Skeletal muscle cell (primary cell): ENCODE measurements at regions not wholly inside any gene's neighbourhood (a gene's known extent, or its start where the extent isn't known, plus 50 kb on each side); places are given as distances from the start of the nearest gene placed in this dataset.
A peak's percentile ranks its signal among the peaks of the same experiment; 100 is the strongest.

Experiments used
- DNase-seq: peaks from one replicate; pipeline ENCODE4 v3.0.0-alpha.2; 2010; ENCODE audit warnings: low read depth
- H3K4me3 ChIP-seq: 2 replicates; pipeline ENCODE4 v1.5.1; 2011; ENCODE audit warnings: low read depth, mild to moderate bottlenecking, control low read depth, low read length, moderate library complexity

- DNase-seq = no peak
- no peak overlapping the region for H3K4me3 ChIP-seq
Observed at GRCh38 chr2:221337957-221338685, 234.0 kb downstream of the EPHA4 start.

GRCh38 chr2:221342388-221342787 is 229.7 kb downstream of the EPHA4 start:
- H3K4me3 ChIP-seq = no peak overlapping the region
- no peak for DNase-seq

- DNase-seq = no peak
- H3K4me3 ChIP-seq = no peak overlapping the region
Observed at GRCh38 chr2:221343524-221343923, 228.6 kb downstream of the EPHA4 start.

GRCh38 chr2:221345516-221345915 is 226.6 kb downstream of the EPHA4 start:
- DNase-seq = no peak
- H3K4me3 ChIP-seq = no peak overlapping the region

- no peak overlapping the region for H3K4me3 ChIP-seq
- DNase-seq = no peak
Observed at GRCh38 chr2:221346411-221346810, 225.7 kb downstream of the EPHA4 start.

GRCh38 chr2:221347471-221347870 is 224.6 kb downstream of the EPHA4 start:
- H3K4me3 ChIP-seq = no peak overlapping the region
- no peak for DNase-seq

GRCh38 chr2:221350616-221351015 is 221.5 kb downstream of the EPHA4 start:
- no peak overlapping the region for H3K4me3 ChIP-seq
- peak; percentile 35 for DNase-seq

GRCh38 chr2:221353201-221353600 is 218.9 kb downstream of the EPHA4 start:
- DNase-seq = no peak
- H3K4me3 ChIP-seq = no peak overlapping the region

- no peak overlapping the region for H3K4me3 ChIP-seq
- DNase-seq = no peak
Observed at GRCh38 chr2:221360312-221360711, 211.8 kb downstream of the EPHA4 start.

GRCh38 chr2:221360742-221361141 is 211.4 kb downstream of the EPHA4 start:
- DNase-seq = no peak
- H3K4me3 ChIP-seq = no peak overlapping the region

GRCh38 chr2:221361633-221362032 is 210.5 kb downstream of the EPHA4 start:
- H3K4me3 ChIP-seq = no peak overlapping the region
- DNase-seq = no peak

GRCh38 chr2:221364672-221365071 is 207.4 kb downstream of the EPHA4 start:
- no peak overlapping the region for H3K4me3 ChIP-seq
- no peak for DNase-seq
